HEK293T (cell line): ENCODE measurements at regions not wholly inside any gene's neighbourhood (a gene's known extent, or its start where the extent isn't known, plus 50 kb on each side); places are given as distances from the start of the nearest gene placed in this dataset.

Experiments used
- CTCF ChIA-PET: fragments of 350-600 bp; formaldehyde crosslinking; extraction: SDS; loops from one replicate; lab custom pipeline; 2021; ENCODE audit warnings: antibody characterized with exemption, inconsistent platforms; lab: Yijun Ruan, JAX
- POLR2A ChIA-PET: fragments of 350-600 bp; formaldehyde crosslinking; extraction: SDS; loops from one replicate; lab custom pipeline; 2020; ENCODE audit warnings: antibody characterized with exemption, inconsistent platforms; lab: Yijun Ruan, JAX
- DNase-seq: peaks from one replicate; pipeline ENCODE4 v3.0.0; 2012; ENCODE audit warnings: mixed read lengths; ENCODE audit errors: extremely low spot score
- ARNT ChIP-seq: fragments of 450-650 bp; IDR thresholded peaks from 2 replicates; pipeline ENCODE4 v1.6.1; 2017; ENCODE audit warnings: mild to moderate bottlenecking
- BHLHE40 ChIP-seq: fragments of 450-650 bp; IDR thresholded peaks from 2 replicates; pipeline ENCODE4 v1.6.1; 2016; ENCODE audit warnings: mild to moderate bottlenecking, moderate library complexity, borderline replicate concordance
- CTBP1 ChIP-seq: fragments of 450-650 bp; IDR thresholded peaks from 2 replicates; pipeline ENCODE4 v1.6.1; 2016; ENCODE audit warnings: borderline replicate concordance
- ELF4 ChIP-seq: fragments of 450-650 bp; IDR thresholded peaks from 2 replicates; pipeline ENCODE4 v1.6.1; 2017; ENCODE audit warnings: antibody characterized with exemption
- FOXA1 ChIP-seq: fragments of 450-650 bp; IDR thresholded peaks from 2 replicates; pipeline ENCODE4 v1.6.1; 2016; ENCODE audit warnings: mild to moderate bottlenecking
- FOXK2 ChIP-seq: fragments of 450-650 bp; IDR thresholded peaks from 2 replicates; pipeline ENCODE4 v1.6.1; 2016; ENCODE audit warnings: mild to moderate bottlenecking
- FOXM1 ChIP-seq: fragments of 450-650 bp; IDR thresholded peaks from 2 replicates; pipeline ENCODE4 v1.6.1; 2017; ENCODE audit warnings: mild to moderate bottlenecking, borderline replicate concordance
- HDGF ChIP-seq: fragments of 450-650 bp; IDR thresholded peaks from 2 replicates; pipeline ENCODE4 v1.6.1; 2017; ENCODE audit warnings: antibody characterized with exemption, borderline replicate concordance
- L3MBTL2 ChIP-seq: fragments of 450-650 bp; conservative IDR thresholded peaks from 2 replicates; pipeline ENCODE4 v1.6.1; 2016; ENCODE audit warnings: mild to moderate bottlenecking
- LEF1 ChIP-seq: fragments of 450-650 bp; IDR thresholded peaks from 2 replicates; pipeline ENCODE4 v1.6.1; 2017; ENCODE audit warnings: mild to moderate bottlenecking, borderline replicate concordance
- NFRKB ChIP-seq: fragments of 450-650 bp; IDR thresholded peaks from 2 replicates; pipeline ENCODE4 v1.6.1; 2016; ENCODE audit warnings: mild to moderate bottlenecking, moderate library complexity
- SP1 ChIP-seq: fragments of 450-650 bp; IDR thresholded peaks from 2 replicates; pipeline ENCODE4 v1.6.1; 2017
- SUZ12 ChIP-seq: fragments of 450-650 bp; IDR thresholded peaks from 2 replicates; pipeline ENCODE4 v1.6.1; 2016; ENCODE audit warnings: mild to moderate bottlenecking
- TARDBP ChIP-seq: fragments of 450-650 bp; IDR thresholded peaks from 2 replicates; pipeline ENCODE4 v1.6.1; 2016
- ZNF384 ChIP-seq: fragments of 450-650 bp; IDR thresholded peaks from 2 replicates; pipeline ENCODE4 v1.6.1; 2016
- TF ChIP-seq, protein P1 (sequence below): fragments of 450-650 bp; IDR thresholded peaks from 2 replicates; pipeline ENCODE4 v1.6.1; 2016

GRCh38 chr2:54403512-54404238, 52.5 kb upstream of the SPTBN1 start:
- ChIA-PET POLR2A (no interaction called here), CTCF (interaction anchor here (0.5 to 0.7 kb wide), 2 partner anchors 118 to 903 kb away, joined by 3 read pairs; no protein-coding TSS in a partner anchor)
- no peak for DNase-seq
- no peak for TF ChIP-seq LEF1
- TF ChIP-seq, protein P1, sequence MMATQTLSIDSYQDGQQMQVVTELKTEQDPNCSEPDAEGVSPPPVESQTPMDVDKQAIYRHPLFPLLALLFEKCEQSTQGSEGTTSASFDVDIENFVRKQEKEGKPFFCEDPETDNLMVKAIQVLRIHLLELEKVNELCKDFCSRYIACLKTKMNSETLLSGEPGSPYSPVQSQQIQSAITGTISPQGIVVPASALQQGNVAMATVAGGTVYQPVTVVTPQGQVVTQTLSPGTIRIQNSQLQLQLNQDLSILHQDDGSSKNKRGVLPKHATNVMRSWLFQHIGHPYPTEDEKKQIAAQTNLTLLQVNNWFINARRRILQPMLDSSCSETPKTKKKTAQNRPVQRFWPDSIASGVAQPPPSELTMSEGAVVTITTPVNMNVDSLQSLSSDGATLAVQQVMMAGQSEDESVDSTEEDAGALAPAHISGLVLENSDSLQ, result no peak
- TF ChIP-seq HDGF, result no peak
- TF ChIP-seq ZNF384, result no peak
- TF ChIP-seq FOXA1, result no peak
- TF ChIP-seq ELF4, result no peak
- no peak for TF ChIP-seq BHLHE40
- no peak for TF ChIP-seq SUZ12
- TF ChIP-seq ARNT, result no peak
- no peak for TF ChIP-seq FOXM1
- no peak for TF ChIP-seq SP1
- no peak for TF ChIP-seq FOXK2
- no peak for TF ChIP-seq CTBP1
- TF ChIP-seq L3MBTL2, result no peak
- no peak for TF ChIP-seq TARDBP
- no peak for TF ChIP-seq NFRKB

DNA sequence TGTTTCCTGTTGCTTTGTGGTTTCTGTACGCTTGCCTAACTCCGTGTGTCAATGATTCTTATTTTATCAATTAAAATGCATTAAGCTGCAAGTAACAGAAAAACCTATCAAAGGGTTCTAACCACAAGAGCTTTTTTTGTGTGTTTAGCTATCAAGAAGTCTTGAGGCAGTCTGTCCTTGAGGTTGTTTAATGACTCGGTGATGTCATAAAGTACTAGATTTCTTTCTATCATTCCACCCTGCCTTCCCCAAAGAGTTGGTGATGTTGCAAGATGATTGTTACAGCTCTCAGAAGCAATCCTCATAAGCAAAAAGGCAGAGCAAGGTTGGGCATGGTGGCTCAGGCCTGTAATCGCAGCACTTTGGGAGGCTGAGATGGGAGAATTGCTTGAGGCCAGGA, 51.9 kb upstream of the SPTBN1 start:
- CTCF ChIA-PET, result no interaction called here
- TF ChIP-seq FOXA1, result no peak
- TF ChIP-seq FOXK2, result no peak
- TF ChIP-seq ARNT, result no peak
- TF ChIP-seq TARDBP, result no peak
- no peak for TF ChIP-seq HDGF
- no peak for TF ChIP-seq SUZ12
- TF ChIP-seq ZNF384, result no peak
- no peak for TF ChIP-seq SP1
- no peak for TF ChIP-seq L3MBTL2
- TF ChIP-seq NFRKB, result no peak
- TF ChIP-seq, protein P1, result no peak
- no peak for TF ChIP-seq CTBP1
- TF ChIP-seq BHLHE40, result no peak
- TF ChIP-seq ELF4, result no peak

GRCh38 chr2:54406031-54406430, 50.1 kb upstream of the SPTBN1 start:
- ChIA-PET CTCF (no interaction called here), POLR2A (no interaction called here)
- no peak for DNase-seq
- TF ChIP-seq LEF1 (no peak), TARDBP (no peak), NFRKB (no peak), ELF4 (no peak), BHLHE40 (no peak), L3MBTL2 (no peak), FOXK2 (no peak), SP1 (no peak), FOXM1 (no peak), CTBP1 (no peak), HDGF (no peak)
- TF ChIP-seq, protein P1, result no peak

More for the DNA sequence above, 51.9 kb upstream of the SPTBN1 start:
- no peak for DNase-seq
- POLR2A ChIA-PET, result no interaction called here
